ENCODE measurements at regions not wholly inside any gene's neighbourhood (a gene's known extent, or its start where the extent isn't known, plus 50 kb on each side); places are given as distances from the start of the nearest gene placed in this dataset.
"Not testable (repeated sequence)": the region's sequence is repeated elsewhere in the genome, so short reads cannot be mapped to it uniquely, and the experiment has no call there.

DNA sequence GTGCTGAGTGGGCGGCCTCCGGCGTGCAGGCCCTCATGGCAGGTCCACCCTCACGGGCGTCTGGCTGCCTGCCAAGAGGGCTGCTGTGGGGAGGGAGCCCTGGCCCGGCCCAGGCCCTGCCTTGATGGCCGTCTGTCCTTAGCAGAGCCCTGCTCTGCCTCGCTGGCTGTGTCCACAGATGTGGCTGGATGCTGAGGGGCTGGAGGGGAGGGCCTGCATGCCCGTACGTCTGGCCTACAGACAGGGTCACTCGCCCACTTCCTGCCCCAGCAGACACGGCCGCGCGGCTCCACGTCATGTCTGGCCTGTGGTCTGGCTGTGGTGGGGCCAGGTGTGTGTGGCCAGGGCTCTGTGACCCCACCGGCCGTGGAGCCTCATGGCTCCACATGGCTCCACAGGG is 186.3 kb downstream of the TMEM121 start:
- TF ChIP-seq, protein P1, sequence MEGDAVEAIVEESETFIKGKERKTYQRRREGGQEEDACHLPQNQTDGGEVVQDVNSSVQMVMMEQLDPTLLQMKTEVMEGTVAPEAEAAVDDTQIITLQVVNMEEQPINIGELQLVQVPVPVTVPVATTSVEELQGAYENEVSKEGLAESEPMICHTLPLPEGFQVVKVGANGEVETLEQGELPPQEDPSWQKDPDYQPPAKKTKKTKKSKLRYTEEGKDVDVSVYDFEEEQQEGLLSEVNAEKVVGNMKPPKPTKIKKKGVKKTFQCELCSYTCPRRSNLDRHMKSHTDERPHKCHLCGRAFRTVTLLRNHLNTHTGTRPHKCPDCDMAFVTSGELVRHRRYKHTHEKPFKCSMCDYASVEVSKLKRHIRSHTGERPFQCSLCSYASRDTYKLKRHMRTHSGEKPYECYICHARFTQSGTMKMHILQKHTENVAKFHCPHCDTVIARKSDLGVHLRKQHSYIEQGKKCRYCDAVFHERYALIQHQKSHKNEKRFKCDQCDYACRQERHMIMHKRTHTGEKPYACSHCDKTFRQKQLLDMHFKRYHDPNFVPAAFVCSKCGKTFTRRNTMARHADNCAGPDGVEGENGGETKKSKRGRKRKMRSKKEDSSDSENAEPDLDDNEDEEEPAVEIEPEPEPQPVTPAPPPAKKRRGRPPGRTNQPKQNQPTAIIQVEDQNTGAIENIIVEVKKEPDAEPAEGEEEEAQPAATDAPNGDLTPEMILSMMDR (IDR thresholded peaks at IDR 0.05) = not testable (repeated sequence)
- not testable (repeated sequence) for TF ChIP-seq EZH2 (IDR thresholded peaks at IDR 0.05; ENCODE audit: borderline replicate concordance, insufficient read depth, low read depth, low read length, poor library complexity, severe bottlenecking)
